NCI-H526 treated with DMSO at 0.1 percent for 48 hours (cell line): ENCODE measurements at regions not wholly inside any gene's neighbourhood (a gene's known extent, or its start where the extent isn't known, plus 50 kb on each side); places are given as distances from the start of the nearest gene placed in this dataset.
A peak's percentile ranks its signal among the peaks of the same experiment; 100 is the strongest.

Source experiments
- DNase-seq: peaks from one replicate; lab custom pipeline; 2025; lab: John Stamatoyannopoulos, UW

DNA sequence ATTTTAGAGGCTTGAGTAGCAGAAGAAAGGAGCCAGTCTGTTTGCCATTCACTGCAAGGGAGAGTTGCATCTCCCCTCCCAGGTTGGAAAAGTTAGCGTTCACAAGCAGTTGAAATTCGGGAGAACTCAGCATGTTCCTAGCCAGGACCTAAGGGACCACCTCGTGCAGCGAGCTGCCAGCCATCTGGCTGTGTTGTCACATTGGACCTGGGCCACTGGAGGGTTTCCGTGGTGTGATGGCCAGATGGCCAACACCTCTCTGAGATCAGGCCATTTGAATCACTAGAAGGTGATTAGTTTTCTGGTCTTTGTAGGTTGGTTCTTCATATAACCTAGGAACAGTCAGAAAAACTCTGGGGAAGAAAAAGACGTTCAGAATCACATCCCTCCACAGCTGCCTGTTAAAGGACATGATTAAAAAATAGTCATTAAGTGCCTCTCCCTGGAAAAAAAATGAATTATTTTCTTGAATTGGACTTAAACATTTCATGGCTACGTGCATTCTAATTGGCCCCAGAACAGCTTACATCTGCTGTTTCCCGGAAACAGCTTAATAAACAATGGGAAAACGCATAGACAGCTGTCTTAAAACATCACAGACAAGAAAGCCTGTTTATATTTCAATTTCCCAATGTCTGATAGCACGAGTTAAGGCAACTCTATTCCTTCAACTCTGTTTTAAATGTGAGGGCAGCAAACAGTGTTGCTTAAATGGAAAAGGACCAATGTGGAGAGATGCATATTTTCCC lies 303.9 kb downstream of the TENT4A start:
- DNase-seq, result no peak

- DNase-seq, result peak; percentile 82
Observed at GRCh38 chr5:7018198-7018597, 305.0 kb downstream of the TENT4A start.

DNA sequence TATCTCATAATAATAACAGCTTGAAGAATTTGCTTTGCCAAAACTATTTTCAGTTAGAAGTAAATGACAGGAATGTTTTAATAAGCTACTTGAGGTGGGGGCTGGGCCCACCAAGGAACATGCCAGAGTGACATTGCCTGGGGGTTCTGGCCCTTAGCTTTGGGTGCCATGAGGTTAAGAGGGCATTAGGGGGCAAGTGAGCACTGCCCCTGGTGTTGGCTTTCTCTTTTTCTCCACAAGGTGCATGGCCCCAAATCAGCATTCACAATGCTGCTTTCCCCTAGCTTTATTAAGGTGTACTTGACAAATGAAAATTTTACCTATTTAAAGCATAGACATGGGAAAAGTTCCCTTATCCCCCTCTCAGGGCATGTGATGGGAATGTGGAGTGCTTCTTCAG lies 305.4 kb downstream of the TENT4A start:
- DNase-seq, result no peak

- DNase-seq, result no peak
Observed at GRCh38 chr5:7036192-7036835, 323.1 kb downstream of the TENT4A start.

- DNase-seq, result no peak
Observed at GRCh38 chr5:7039074-7039473, 325.8 kb downstream of the TENT4A start.

DNA sequence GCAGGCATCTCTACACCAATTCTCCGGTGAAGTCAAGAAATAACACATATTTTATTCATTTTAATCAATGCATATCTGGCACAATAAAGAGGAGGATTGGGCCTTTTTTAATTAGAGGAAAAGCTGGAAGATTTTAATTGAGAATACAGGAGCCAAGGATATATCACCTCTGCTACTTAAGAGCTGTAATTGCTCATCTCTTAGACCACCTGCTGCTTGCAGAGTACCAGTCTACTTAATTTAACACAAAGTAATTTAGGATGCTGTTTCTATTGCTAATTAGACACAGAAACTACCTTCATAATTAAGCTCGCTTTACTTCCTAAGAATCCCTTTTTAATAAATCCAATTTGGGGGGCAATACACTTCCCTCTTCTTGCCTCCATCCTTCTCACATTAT lies 326.9 kb downstream of the TENT4A start:
- no peak for DNase-seq

DNA sequence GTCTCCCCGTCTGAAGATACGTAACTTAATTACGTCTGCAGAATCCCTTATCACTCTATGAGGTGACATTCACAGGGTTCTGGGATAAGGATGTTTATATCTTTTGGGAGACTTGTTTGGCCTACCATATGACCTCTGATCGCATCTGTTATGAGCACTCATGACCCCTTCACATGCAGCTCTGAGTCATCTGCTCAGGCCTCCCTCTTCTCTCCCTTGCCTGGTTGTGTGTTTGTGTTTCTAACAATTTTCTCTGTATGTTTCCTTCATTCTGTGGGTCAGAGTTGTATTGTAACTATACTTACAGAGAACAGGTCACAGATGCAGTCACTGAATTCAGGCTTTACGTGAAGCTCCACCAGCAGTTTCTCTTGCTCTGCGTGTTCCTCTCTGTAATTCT lies 330.6 kb downstream of the TENT4A start:
- no peak for DNase-seq

GRCh38 chr5:7047511-7048261 lies 334.5 kb downstream of the TENT4A start:
- DNase-seq, result no peak

DNA sequence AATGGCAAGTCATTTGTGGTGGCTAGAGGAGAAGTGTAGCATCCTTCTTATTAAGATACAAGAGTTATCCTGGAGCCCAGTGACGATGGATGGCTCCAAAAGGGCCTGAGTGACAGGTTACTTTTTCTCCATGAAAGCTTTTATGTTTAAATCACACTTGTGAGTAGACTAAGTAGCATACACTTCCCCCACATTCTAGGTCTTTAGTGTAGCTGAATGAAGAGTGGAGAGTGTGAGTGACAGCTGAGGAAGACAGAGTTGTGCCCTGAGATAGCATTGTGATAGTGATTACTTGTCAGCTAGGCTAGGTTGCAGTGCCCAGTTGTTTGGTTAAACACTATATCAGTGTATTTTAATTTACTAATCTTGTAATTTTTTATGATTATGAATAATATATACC lies 337.8 kb downstream of the TENT4A start:
- no peak for DNase-seq

DNA sequence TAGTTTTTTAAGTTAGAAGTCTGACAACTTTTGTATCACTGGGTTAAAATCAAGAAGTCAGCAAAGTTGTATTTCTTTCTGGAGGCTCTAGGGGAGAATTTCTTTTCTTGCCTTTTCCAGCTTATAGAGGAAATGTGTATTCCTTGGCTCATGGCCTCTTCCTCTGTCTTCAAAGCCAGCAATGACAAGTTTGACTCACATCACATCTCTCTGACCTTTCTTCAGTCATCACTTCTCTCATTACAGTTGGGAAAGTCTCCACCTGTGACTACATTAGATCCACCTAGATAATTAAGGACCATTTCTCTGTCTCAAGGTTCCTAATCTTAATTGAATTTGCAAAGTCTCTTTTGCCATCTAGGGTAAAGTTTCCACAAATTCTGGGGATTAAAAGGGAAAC lies 339.9 kb downstream of the TENT4A start:
- DNase-seq, result no peak

DNA sequence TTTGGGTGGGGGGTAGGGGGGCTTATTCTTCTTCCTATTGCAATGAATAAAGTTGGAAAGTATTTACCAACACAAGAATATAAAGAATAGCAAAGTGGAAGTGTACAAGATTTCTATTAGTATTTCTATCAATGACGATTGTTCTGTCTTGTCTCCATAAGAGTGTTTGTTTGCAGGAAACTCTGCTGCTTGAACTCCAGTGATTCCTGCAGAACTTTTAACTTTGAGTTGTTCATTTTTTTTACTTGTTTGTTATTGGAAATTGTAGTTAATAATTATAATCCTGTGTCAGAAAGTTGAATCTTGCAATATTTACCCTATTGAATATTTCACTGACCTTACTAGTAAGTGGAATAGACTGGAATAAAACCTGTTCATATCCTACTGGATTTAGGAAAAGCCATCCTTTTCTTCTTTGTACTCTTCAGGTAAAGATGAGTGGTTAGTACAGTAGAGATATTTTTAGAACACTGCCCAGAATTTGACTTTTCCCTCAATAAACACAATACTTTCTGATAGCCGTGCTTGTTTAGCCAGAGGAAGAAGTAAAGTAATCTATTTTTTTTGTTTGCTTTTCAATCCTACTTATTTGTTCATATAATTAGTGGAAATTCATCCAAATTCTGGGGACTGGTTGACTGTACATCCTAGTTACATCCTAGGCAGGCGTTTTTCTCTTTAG lies 340.4 kb downstream of the TENT4A start:
- no peak for DNase-seq

DNA sequence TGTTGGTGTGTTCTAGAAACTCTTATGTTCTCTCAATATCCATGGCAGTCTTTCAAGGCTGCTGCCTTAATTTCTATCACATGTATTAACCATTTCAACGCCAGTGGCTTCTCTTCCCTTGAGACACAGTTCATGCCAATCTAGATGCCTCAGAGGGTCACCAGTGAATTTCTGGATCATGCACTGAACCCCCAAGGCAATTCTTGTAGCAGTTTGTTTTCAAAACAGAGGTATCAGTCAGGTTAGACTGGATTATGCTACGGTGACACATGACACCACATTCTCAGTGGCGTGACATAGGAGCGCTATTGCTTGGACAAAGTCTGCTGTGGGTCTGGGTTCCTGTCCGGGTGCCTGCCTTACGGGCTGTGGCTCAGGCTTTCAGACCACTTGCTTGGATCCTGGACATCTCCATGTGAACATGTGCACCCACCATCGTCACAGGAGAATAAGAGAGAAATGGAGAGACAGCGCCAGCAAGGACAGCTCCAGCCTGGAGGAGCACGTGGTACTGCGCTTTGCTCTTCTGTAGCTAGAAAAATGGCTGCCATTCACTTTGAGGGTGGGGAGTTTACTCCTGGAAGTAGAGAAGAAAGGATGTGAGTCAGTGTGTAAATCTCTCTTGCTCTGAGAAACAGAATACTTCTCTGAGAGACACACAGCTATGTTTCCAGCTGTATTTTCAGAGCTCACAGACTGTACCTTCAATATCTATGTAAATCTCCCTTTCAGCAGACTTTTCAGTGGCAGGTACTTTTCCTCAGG lies 329.3 kb upstream of the ADCY2 start:
- DNase-seq, result no peak

DNA sequence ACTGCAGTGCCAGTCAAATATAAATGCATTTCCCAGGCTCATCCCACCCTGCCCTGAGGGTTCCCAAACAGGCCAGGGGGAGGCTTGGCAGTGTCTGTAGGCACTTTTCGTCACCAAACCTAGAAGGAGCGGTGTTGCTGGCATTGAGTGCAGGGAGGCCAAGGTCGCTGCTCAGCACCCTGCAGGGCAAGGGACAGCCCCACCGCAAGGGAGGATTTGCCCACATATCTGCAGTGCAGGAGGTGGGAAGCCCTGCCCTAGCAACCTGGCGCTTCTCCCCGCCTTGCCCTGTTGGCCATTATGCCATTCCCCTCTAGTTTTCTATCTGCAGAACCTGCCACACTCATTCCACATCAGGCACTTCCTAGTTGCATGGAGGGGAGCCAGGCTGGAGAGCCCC lies 327.8 kb upstream of the ADCY2 start:
- DNase-seq, result no peak

DNA sequence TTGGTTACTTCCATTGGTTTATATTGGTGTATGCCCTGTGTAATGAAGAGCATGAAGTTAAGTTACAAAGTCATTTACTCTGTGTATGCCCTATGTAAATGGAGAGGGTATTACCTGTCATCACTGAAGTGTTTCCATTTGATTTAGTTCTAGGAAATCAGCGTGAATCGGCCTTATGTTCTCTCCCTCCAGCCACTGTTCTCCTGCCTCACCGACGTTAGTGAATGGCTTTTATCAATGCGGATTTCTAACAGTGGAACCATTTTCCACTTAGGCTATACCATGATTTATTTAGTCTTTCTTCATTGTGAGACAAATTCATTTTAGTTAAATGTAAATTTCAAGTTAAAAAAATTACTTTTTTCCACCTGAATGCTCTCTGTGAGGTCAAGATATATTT lies 327.0 kb upstream of the ADCY2 start:
- no peak for DNase-seq

- DNase-seq, result no peak
Observed at GRCh38 chr5:7072188-7072587, 323.8 kb upstream of the ADCY2 start.

GRCh38 chr5:7073666-7074065 lies 322.3 kb upstream of the ADCY2 start:
- DNase-seq, result no peak

DNA sequence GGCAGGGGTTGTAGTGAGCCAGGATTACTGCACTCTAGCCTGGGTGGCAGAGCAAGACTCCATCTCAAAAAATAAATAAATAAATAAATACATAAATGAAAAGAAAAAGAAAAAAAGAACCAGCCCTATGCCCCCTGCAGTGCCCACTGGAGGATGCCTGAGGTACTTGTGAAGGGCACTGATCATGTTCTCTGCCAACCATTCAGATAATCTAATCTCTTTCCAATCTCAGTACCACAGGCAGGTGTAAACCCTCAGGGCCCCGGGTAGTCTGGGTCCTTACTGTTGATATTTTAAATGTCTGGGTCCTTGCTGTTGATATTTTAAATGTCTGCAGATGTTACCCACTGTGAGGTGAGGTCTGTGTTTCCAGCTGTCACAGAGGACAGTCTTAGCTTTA lies 321.8 kb upstream of the ADCY2 start:
- DNase-seq, result no peak

GRCh38 chr5:7075470-7075869 lies 320.5 kb upstream of the ADCY2 start:
- no peak for DNase-seq

DNA sequence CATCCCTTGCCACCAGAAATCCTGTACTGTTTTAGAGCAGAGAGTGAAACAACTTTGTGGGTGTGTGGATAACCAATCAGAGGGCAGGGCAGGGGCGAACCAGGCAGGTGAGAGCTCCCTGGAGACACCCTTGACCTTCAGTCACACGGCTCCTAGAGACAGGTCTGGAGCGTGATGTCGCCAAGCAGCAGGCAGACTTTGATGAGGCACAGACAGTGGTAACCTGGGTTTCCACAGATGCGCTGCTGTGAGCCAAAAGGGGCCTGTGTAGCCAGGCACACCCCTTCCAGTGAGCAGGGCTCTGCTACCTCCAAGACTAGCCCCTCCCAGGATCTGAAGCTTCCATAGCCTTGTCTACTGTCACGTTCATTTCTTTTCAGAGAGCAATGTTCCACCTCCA lies 317.8 kb upstream of the ADCY2 start:
- no peak for DNase-seq

- peak; percentile 17 for DNase-seq
Observed at GRCh38 chr5:7078901-7079300, 317.0 kb upstream of the ADCY2 start.

DNA sequence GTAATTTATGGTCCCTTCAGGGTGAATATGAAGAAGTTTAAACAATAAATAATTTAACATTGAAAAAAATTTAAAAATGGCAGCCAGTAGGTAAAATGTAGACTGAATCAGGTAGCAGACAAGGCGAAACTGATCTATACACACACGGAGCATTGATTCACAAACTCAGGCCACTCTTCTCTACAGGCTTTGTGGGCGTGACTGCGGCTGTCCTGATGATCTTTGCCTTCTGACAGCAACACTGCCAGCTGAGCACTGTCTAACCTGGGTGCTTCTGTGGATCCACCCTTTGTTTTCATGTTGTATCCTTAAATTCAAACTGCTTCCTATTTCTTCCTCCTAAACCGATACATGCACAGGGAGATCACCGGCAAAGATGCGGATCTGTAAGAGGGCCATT lies 315.4 kb upstream of the ADCY2 start:
- no peak for DNase-seq

- no peak for DNase-seq
Observed at GRCh38 chr5:7087719-7088297, 308.1 kb upstream of the ADCY2 start.
